Rectal smooth muscle tissue (tissue), 1 donor: ENCODE measurements at regions not wholly inside any gene's neighbourhood (a gene's known extent, or its start where the extent isn't known, plus 50 kb on each side); places are given as distances from the start of the nearest gene placed in this dataset.
"Not testable (repeated sequence)": the region's sequence is repeated elsewhere in the genome, so short reads cannot be mapped to it uniquely, and the experiment has no call there.

Experiments used
- H3K27ac ChIP-seq: one replicate; pipeline ENCODE4 v1.7.0; 2013; ENCODE audit warnings: low read depth, low read length, inconsistent platforms
- H3K27me3 ChIP-seq: one replicate; pipeline ENCODE4 v1.7.0; 2013; ENCODE audit warnings: low read length; ENCODE audit not compliant: control insufficient read depth, insufficient read depth
- H3K36me3 ChIP-seq: one replicate; pipeline ENCODE4 v1.7.0; 2013; ENCODE audit warnings: low read length; ENCODE audit not compliant: control insufficient read depth, insufficient read depth
- H3K4me1 ChIP-seq: one replicate; pipeline ENCODE4 v1.7.0; 2013; ENCODE audit warnings: low read length; ENCODE audit not compliant: control insufficient read depth, insufficient read depth
- H3K4me3 ChIP-seq: one replicate; pipeline ENCODE4 v1.7.0; 2013; ENCODE audit warnings: low read length
- H3K9ac ChIP-seq: one replicate; pipeline ENCODE4 v1.7.0; 2013; ENCODE audit warnings: low read length

DNA sequence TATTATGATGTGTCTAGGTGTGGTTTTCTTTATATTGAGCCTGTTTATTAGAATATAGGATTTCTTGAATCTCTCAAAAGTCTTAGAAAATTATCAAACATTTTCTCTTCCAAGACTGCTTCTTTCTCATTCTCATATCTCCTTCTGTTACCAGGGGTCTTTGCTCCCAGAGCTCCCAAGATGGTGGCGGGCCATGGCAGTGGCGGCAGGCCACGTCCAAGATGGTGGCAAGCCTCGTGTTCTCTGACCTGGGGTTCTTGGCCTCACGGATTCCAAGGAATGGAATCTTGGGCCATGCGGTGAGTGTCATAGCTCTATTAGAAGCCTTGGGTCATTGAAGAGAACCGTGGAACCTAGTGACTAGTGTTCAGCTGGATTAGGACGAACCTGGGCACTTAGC is 248.9 kb downstream of the SMARCA2 start:
- H3K4me3 ChIP-seq: no peak overlapping the region
- H3K27me3 ChIP-seq: no peaks in the 10 kb centered on the region
- no peak overlapping the region for H3K9ac ChIP-seq
- no peaks in the 10 kb centered on the region for H3K36me3 ChIP-seq
- H3K4me1 ChIP-seq: no peaks in the 10 kb centered on the region
- H3K27ac ChIP-seq: no peak overlapping the region

DNA sequence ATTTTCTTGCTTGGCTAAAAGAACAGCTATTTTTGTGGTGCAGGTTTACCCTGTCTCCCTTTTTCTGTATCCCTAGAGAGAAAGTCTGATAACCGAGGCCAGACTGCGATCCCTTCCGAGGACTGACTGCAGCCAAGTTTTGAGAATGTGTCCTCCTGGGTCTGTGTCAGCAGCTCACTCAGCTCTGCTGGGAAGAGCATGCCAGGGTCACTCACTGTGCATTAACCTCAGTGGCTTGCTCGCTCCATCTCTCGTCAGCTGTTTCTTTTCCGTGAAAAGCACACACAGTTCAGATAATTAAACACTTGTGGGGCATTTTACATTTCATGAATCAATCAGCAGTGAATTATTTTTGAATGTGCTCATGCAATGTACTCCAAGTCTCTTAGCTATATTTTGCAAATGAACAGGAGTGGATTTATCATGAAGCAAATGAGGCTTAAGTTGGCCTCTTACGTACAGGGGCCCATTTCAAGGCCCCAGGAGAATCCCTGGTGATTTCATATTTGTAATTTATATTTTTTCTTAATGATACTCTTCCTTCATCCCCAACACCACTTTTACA is 252.1 kb downstream of the SMARCA2 start:
- no peak overlapping the region for H3K4me3 ChIP-seq

DNA sequence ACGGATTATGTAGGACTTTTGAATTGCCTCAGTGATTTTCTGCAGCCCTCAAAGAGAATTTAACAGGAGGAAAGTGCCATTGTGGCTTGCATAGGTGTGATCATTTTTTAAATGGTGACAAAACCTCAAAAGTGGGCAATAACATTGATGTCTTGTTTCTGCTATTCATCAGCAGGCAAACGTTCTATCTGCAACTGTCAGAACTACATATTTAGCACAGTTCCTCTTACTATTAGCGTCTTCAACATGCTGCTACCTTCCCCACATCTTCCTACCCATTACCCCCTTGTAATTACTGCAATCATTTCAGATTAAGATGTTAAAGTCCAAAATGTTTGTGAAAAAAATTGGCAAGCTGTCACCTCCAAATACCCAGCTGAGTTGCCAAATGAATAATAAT is 254.6 kb downstream of the SMARCA2 start:
- no peaks in the 10 kb centered on the region for H3K36me3 ChIP-seq
- H3K27me3 ChIP-seq: no peaks in the 10 kb centered on the region
- H3K27ac ChIP-seq: no peak overlapping the region
- H3K9ac ChIP-seq: no peak overlapping the region
- H3K4me1 ChIP-seq: no peaks in the 10 kb centered on the region
- H3K4me3 ChIP-seq: no peak overlapping the region

More for the DNA sequence above, 252.1 kb downstream of the SMARCA2 start:
- no peaks in the 10 kb centered on the region for H3K27me3 ChIP-seq
- H3K36me3 ChIP-seq: no peaks in the 10 kb centered on the region
- no peak overlapping the region for H3K27ac ChIP-seq
- H3K9ac ChIP-seq: no peak overlapping the region
- H3K4me1 ChIP-seq: no peaks in the 10 kb centered on the region

DNA sequence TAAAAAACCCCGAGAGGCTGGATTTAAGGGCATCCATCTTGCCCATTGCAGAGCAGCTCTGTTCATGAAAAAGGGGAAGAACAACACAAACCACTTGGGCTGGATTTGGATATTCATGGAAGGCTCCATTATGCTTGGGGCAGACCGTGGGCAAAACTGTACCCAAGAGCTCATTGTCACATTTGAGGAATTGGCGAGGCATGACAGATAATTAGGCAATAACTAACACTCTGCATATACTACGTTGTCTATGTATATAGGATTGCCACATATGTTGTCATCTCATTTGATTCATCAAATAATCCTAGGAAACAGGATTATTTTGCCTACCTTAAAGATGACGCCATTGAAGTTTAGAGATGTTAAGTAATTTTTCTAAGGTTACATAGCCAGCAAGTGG is 255.4 kb downstream of the SMARCA2 start:
- Histone ChIP-seq H3K27me3 (no peaks in the 10 kb centered on the region), H3K4me1 (no peaks in the 10 kb centered on the region), H3K9ac (no peak overlapping the region), H3K36me3 (no peaks in the 10 kb centered on the region), H3K27ac (no peak overlapping the region), H3K4me3 (no peak overlapping the region)

DNA sequence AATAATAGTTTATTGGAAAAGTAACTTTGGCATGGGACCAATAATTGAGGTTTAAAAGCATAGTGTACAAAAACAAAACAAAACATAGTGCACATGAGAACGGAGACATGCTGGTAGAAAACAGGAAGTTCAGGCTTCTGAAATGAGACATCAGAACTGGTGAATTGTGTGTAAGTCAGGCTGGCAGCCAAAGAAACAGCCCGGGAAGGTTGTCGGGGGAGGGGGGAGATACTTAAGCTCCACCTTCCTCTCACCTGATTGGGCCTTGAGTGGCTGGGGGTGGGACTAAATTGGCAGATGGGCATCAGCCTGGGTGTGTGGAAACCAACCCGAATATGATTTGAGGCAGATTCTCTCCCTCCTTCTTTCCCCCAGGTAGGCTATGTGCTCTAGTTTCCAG is 256.3 kb downstream of the SMARCA2 start:
- Histone ChIP-seq H3K4me1 (no peaks in the 10 kb centered on the region), H3K27ac (no peak overlapping the region), H3K27me3 (no peaks in the 10 kb centered on the region), H3K36me3 (no peaks in the 10 kb centered on the region), H3K9ac (no peak overlapping the region), H3K4me3 (no peak overlapping the region)

DNA sequence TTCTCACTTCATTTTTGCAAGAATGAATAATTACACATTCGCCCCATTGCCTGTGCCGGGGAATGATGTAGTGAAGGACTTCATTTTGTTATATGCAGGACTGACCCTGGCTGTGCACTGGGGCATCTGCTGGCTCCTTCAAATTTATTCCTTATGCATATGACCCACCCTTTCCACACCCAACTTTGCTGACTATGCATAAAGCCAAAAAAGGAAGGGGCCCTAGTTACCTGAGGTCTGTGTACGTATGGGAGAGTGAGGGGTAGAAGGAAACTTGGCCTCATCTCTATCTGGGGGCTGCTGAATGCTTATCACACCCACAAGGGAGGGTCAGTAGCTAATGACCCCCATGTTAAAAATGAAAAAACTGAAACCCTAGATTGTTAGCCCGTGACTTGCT is 259.6 kb downstream of the SMARCA2 start:
- Histone ChIP-seq H3K4me1 (no peaks in the 10 kb centered on the region), H3K36me3 (no peaks in the 10 kb centered on the region), H3K4me3 (no peak overlapping the region), H3K27ac (no peak overlapping the region), H3K27me3 (no peaks in the 10 kb centered on the region), H3K9ac (no peak overlapping the region)

DNA sequence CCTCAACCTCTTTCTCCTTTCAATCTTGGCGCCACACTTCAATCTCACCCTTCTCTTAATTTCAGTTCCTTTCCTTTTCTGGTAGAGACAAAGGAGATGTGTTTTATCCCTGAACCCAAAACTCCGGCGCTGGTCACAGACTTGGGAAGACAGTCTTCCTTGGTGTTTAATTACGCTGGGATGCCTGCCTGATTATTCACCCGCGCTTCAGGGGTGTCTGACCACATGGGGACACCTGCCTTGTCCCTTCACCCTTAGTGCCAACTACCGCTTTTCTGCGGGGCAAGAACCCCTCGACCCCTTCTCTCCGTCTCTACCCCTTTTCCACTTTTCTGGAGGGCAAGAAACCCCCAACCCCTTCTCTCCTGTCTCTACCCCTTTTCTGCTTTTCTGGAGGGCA is 261.1 kb downstream of the SMARCA2 start:
- Histone ChIP-seq H3K27me3 (no peaks in the 10 kb centered on the region), H3K4me1 (no peaks in the 10 kb centered on the region), H3K9ac (no peak overlapping the region), H3K27ac (no peak overlapping the region), H3K36me3 (no peaks in the 10 kb centered on the region), H3K4me3 (no peak overlapping the region)

DNA sequence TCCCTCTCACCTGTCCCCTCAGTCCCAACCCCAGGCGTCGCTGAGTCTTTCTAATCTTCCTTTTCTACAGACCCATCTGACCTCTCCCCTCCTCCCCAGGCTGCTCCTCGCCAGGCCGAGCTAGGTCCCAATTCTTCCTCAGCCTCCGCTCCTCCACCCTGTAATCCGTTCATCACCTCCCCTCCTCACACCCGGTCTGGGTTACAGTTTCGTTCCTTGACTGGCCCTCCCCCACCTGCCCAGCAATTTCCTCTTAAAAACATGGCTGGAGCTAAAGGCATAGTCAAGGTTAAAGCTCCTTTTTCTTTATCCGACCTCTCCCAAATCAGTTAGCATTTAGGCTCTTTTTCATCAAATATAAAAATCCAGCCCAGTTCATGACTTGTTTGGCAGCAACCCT is 262.0 kb downstream of the SMARCA2 start:
- not testable (repeated sequence) for H3K4me1 ChIP-seq, H3K4me3 ChIP-seq, H3K27ac ChIP-seq, H3K36me3 ChIP-seq, H3K9ac ChIP-seq, H3K27me3 ChIP-seq

DNA sequence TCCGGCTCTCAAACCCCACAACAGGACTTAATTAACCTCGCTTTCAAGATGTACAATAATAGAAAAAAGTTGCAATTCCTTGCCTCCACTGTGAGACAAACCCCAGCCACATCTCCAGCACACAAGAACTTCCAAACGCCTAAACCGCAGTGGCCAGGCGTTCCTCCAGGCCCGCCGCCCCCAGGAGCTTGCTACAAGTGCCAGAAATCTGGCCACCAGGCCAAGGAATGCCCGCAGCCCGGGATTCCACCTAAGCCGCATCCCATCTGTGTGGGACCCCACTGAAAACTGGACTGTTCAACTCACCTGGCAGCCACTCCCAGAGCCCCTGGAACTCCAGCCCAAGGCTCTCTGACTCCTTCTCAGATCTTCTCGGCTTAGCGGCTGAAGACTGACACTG is 262.5 kb downstream of the SMARCA2 start:
- not testable (repeated sequence) for H3K4me1 ChIP-seq, H3K9ac ChIP-seq, H3K27ac ChIP-seq, H3K27me3 ChIP-seq, H3K36me3 ChIP-seq, H3K4me3 ChIP-seq

DNA sequence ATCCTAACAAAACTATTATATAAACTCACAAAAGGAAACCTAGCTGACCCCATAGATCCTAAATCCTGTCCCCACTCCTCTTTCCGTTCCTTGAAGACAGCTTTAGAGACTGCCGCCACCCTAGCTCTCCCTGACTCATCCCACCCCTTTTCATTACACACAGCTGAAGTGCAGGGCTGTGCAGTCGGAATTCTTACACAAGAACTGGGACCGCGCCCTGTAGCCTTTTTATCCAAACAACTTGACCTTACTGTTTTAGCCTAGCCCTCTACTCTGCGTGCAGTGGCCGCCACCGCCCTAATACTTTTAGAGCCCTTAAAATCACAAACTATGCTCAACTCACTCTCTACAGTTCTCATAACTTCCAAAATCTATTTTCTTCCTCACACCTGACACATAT is 264.0 kb downstream of the SMARCA2 start:
- not testable (repeated sequence) for H3K27ac ChIP-seq, H3K4me1 ChIP-seq, H3K9ac ChIP-seq, H3K4me3 ChIP-seq, H3K36me3 ChIP-seq, H3K27me3 ChIP-seq

DNA sequence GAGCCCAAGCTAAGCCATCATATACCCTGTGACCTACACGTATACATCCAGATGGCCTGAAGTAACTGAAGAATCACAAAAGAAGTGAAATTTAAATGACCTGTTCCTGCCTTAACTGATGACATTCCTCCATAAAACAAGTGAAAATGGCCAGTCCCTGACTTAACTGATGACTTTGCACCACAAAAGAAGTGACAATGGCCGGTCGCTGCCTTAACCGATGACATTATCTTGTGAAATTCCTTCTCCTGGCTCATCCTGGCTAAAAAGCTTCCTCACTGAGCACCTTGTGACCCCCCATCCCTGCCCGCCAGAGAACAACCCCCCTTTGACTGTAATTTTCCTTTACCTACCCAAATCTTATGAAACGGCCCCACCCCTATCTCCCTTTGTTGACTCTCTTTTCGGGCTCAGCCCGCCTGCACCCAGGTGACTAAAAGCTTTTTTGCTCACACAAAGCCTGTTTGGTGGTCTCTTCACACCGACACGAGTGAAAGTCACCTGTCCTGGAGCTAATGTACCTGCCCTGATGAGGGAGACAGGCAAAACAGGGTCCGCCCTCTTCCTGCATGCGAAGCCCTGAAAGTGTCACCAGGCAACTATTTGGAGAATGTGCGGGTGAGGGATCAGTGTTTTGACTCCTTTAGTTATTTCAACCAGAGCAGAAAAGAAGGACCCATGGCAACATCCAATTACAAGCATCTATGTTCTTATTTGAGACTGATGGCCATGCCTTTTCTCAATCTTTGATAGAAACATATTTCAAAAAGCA is 266.1 kb downstream of the SMARCA2 start:
- no peaks in the 10 kb centered on the region for H3K27me3 ChIP-seq
- no peaks in the 10 kb centered on the region for H3K36me3 ChIP-seq
- no peak overlapping the region for H3K4me3 ChIP-seq
- H3K4me1 ChIP-seq: no peaks in the 10 kb centered on the region
- H3K9ac ChIP-seq: no peak overlapping the region
- H3K27ac ChIP-seq: no peak overlapping the region

DNA sequence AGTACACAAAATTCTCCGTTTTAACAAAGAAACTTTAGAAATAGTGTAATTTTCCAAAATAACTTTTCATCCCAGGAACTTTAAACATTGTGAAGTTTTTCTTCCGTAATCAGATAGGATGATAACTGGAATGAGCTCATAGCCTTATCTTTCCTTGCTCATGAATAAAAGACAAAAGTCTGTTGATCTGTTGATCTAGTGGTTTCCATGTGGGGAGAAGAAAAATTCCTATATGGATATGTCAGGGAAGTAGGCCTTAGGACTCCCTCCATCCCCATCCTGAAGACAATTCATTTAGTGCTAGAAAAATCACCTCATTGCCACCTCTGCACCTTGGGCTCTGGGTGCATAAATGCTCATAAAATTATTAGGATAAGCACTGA is 266.6 kb downstream of the SMARCA2 start:
- H3K27ac ChIP-seq: no peak overlapping the region
- H3K9ac ChIP-seq: no peak overlapping the region
- H3K4me3 ChIP-seq: no peak overlapping the region
- no peaks in the 10 kb centered on the region for H3K4me1 ChIP-seq
- H3K27me3 ChIP-seq: no peaks in the 10 kb centered on the region
- H3K36me3 ChIP-seq: no peaks in the 10 kb centered on the region

DNA sequence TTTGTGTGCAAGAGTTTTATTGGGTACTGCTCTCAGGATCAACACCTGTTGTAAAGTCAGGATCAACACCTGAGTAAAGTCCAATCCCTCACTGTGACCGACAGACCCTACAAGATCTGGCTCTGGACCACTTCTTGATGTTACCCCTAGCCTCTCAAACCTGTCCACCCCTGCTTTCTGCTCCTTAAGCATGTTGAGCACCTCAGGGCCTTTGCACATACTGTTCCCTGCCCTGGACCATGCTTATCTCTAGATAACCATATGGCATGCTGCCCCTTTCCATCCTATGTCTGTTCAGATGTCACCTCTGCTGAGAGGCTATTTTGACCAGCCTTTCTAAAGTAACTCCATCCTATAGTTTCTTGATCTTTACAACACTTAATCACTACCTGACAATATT is 269.6 kb downstream of the SMARCA2 start:
- Histone ChIP-seq H3K27ac (no peak overlapping the region), H3K36me3 (no peaks in the 10 kb centered on the region), H3K4me3 (no peak overlapping the region), H3K9ac (no peak overlapping the region), H3K4me1 (no peaks in the 10 kb centered on the region), H3K27me3 (no peaks in the 10 kb centered on the region)
